PC-9 (cell line): ENCODE measurements at regions not wholly inside any gene's neighbourhood (a gene's known extent, or its start where the extent isn't known, plus 50 kb on each side); places are given as distances from the start of the nearest gene placed in this dataset.
"Not testable (repeated sequence)": the region's sequence is repeated elsewhere in the genome, so short reads cannot be mapped to it uniquely, and the experiment has no call there.

ENCODE experiments used
- CTCF ChIP-seq: fragments of 200-600 bp; sonication (generic); conservative IDR thresholded peaks from 2 replicates; pipeline ENCODE4 v1.6.1; 2017; ENCODE audit warnings: mixed run types, antibody characterized with exemption, mild to moderate bottlenecking, moderate library complexity
- EZH2 ChIP-seq: fragments of 200-600 bp; sonication (generic); IDR thresholded peaks from 2 replicates; pipeline ENCODE4 v1.8.0; 2017; ENCODE audit warnings: antibody characterized with exemption, low read depth

- not testable (repeated sequence) for TF ChIP-seq CTCF, EZH2
Measured at GRCh38 chr9:40169204-40169603, 813.7 kb downstream of the SPATA31A1 start.
